ENCODE measurements at regions not wholly inside any gene's neighbourhood (a gene's known extent, or its start where the extent isn't known, plus 50 kb on each side); places are given as distances from the start of the nearest gene placed in this dataset.

DNA sequence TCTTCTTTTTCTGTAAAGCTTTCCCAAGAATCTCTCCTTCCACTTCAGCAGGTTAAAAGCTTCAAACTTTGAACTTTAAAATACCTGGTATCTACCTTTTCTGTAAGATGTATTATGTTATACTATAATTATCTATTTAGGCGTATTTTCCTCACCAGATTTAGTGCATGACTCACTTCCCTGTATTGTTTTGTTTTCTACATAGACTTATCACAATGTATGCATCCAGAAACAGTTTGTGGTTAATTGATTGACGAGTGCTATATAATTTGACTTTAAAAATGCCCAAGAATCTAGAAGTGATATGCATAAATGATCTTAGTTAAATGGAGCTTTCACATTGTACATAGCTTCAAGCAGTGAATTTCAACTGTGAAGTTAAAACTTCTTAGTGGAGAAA, 473.9 kb upstream of the CDH2 start:
- TF ChIP-seq RAD21 (conservative IDR thresholded peaks at IDR 0.05 in 1 of 2, IDR thresholded peaks at IDR 0.05 in 1 of 2) (no peak), POLR2A (IDR thresholded peaks at IDR 0.05; ENCODE audit: low read length) (no peak), JUN (IDR thresholded peaks at IDR 0.05) (no peak)
- TF ChIP-seq, protein P1, sequence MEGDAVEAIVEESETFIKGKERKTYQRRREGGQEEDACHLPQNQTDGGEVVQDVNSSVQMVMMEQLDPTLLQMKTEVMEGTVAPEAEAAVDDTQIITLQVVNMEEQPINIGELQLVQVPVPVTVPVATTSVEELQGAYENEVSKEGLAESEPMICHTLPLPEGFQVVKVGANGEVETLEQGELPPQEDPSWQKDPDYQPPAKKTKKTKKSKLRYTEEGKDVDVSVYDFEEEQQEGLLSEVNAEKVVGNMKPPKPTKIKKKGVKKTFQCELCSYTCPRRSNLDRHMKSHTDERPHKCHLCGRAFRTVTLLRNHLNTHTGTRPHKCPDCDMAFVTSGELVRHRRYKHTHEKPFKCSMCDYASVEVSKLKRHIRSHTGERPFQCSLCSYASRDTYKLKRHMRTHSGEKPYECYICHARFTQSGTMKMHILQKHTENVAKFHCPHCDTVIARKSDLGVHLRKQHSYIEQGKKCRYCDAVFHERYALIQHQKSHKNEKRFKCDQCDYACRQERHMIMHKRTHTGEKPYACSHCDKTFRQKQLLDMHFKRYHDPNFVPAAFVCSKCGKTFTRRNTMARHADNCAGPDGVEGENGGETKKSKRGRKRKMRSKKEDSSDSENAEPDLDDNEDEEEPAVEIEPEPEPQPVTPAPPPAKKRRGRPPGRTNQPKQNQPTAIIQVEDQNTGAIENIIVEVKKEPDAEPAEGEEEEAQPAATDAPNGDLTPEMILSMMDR (IDR thresholded peaks at IDR 0.05), result no peak
- TF ChIP-seq, protein P2, sequence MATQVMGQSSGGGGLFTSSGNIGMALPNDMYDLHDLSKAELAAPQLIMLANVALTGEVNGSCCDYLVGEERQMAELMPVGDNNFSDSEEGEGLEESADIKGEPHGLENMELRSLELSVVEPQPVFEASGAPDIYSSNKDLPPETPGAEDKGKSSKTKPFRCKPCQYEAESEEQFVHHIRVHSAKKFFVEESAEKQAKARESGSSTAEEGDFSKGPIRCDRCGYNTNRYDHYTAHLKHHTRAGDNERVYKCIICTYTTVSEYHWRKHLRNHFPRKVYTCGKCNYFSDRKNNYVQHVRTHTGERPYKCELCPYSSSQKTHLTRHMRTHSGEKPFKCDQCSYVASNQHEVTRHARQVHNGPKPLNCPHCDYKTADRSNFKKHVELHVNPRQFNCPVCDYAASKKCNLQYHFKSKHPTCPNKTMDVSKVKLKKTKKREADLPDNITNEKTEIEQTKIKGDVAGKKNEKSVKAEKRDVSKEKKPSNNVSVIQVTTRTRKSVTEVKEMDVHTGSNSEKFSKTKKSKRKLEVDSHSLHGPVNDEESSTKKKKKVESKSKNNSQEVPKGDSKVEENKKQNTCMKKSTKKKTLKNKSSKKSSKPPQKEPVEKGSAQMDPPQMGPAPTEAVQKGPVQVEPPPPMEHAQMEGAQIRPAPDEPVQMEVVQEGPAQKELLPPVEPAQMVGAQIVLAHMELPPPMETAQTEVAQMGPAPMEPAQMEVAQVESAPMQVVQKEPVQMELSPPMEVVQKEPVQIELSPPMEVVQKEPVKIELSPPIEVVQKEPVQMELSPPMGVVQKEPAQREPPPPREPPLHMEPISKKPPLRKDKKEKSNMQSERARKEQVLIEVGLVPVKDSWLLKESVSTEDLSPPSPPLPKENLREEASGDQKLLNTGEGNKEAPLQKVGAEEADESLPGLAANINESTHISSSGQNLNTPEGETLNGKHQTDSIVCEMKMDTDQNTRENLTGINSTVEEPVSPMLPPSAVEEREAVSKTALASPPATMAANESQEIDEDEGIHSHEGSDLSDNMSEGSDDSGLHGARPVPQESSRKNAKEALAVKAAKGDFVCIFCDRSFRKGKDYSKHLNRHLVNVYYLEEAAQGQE (IDR thresholded peaks at IDR 0.05), result no peak
- TF ChIP-seq, protein P3, sequence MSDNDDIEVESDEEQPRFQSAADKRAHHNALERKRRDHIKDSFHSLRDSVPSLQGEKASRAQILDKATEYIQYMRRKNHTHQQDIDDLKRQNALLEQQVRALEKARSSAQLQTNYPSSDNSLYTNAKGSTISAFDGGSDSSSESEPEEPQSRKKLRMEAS (IDR thresholded peaks at IDR 0.05), result no peak
